Fibroblast of the aortic adventitia (primary cell): ENCODE measurements at regions not wholly inside any gene's neighbourhood (a gene's known extent, or its start where the extent isn't known, plus 50 kb on each side); places are given as distances from the start of the nearest gene placed in this dataset.
"Not testable (repeated sequence)": the region's sequence is repeated elsewhere in the genome, so short reads cannot be mapped to it uniquely, and the experiment has no call there.

Experiments used
- DNase-seq: peaks from one replicate; pipeline ENCODE4 v3.0.0-alpha.2; 2010; ENCODE audit warnings: low read depth
- H3K4me3 ChIP-seq: 2 replicates; pipeline ENCODE4 v1.5.1; 2011; ENCODE audit warnings: low read depth, mild to moderate bottlenecking, control low read depth, low read length, moderate library complexity
- CTCF ChIP-seq: IDR thresholded peaks from 2 replicates; pipeline ENCODE4 v1.5.1; 2011; ENCODE audit warnings: mild to moderate bottlenecking, low read length, control low read depth, inconsistent platforms; ENCODE audit not compliant: insufficient read depth

GRCh38 chrX:87006561-87006960, 511.0 kb upstream of the KLHL4 start:
- DNase-seq: no peak
- no peak for TF ChIP-seq CTCF
- H3K4me3 ChIP-seq: no peak overlapping the region

- no peak overlapping the region for H3K4me3 ChIP-seq
- DNase-seq: no peak
- TF ChIP-seq CTCF: no peak
Measured at GRCh38 chrX:87017210-87017609, 500.4 kb upstream of the KLHL4 start.

- not testable (repeated sequence) for H3K4me3 ChIP-seq, DNase-seq
Measured at GRCh38 chrX:87033115-87033514, 484.5 kb upstream of the KLHL4 start.

GRCh38 chrX:87045352-87045751, 472.2 kb upstream of the KLHL4 start:
- no peak for DNase-seq
- no peak overlapping the region for H3K4me3 ChIP-seq
- TF ChIP-seq CTCF: no peak

- H3K4me3 ChIP-seq: no peak overlapping the region
- no peak for TF ChIP-seq CTCF
- DNase-seq: no peak
Measured at GRCh38 chrX:87049567-87049966, 468.0 kb upstream of the KLHL4 start.

GRCh38 chrX:87063642-87064041, 454.0 kb upstream of the KLHL4 start:
- TF ChIP-seq CTCF: no peak
- no peak overlapping the region for H3K4me3 ChIP-seq
- no peak for DNase-seq

- no peak for DNase-seq
- no peak for TF ChIP-seq CTCF
- H3K4me3 ChIP-seq: no peak overlapping the region
Measured at GRCh38 chrX:87064502-87064901, 453.1 kb upstream of the KLHL4 start.

GRCh38 chrX:87067795-87068369, 449.7 kb upstream of the KLHL4 start:
- no peak for TF ChIP-seq CTCF
- no peak for DNase-seq
- no peak overlapping the region for H3K4me3 ChIP-seq
